HG03432 (cell line): ENCODE measurements at regions not wholly inside any gene's neighbourhood (a gene's known extent, or its start where the extent isn't known, plus 50 kb on each side); places are given as distances from the start of the nearest gene placed in this dataset.
"Not testable (repeated sequence)": the region's sequence is repeated elsewhere in the genome, so short reads cannot be mapped to it uniquely, and the experiment has no call there.

Source experiments
- ATAC-seq: cut with Tn5 transposase; IDR thresholded peaks from one replicate; pipeline ENCODE4 v1.9.1; 2021; ENCODE audit warnings: mild to moderate bottlenecking, moderate library complexity; ENCODE audit not compliant: unreplicated experiment

GRCh38 chr9:21591221-21592062 lies 109.3 kb upstream of the IFNE start:
- peak; percentile 99 for ATAC-seq

DNA sequence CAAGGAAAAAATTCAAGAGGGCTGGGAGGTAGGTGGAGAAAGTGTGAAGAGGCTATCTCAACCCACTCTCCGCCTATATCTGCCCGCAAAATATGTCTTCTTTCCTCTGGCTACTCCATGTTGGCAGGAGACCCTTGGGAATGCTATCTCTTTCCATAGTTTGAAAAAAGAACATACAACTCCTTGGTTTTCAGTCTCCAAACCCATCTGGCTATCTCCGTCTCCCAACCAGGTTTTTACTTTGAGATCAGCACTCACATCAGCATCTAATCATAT lies 109.9 kb upstream of the IFNE start:
- ATAC-seq: no peak

DNA sequence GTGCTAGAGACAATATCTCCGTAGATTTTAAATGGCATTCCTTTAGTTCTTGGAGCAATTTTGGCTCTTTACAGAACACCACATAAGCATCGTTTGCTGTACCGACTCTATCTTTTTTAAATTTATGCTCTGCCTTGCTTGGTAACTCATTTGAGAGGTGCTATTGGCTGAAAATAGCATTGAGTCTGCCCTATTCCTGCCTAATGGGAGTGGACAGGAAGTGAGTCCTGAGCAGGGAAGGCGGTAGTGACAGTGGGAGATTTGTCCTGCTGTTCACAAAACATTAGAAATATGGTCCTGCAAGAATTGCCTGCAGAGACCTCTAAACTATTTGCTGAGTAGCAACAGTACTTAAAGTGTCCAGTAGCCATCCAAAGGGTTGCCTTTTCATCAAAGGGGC lies 115.2 kb upstream of the IFNE start:
- ATAC-seq: no peak

- ATAC-seq: no peak
These were observed 116.6 kb upstream of the IFNE start for GRCh38 chr9:21598749-21599148.

- no peak for ATAC-seq
These were observed 123.4 kb upstream of the IFNE start for GRCh38 chr9:21605489-21605931.

DNA sequence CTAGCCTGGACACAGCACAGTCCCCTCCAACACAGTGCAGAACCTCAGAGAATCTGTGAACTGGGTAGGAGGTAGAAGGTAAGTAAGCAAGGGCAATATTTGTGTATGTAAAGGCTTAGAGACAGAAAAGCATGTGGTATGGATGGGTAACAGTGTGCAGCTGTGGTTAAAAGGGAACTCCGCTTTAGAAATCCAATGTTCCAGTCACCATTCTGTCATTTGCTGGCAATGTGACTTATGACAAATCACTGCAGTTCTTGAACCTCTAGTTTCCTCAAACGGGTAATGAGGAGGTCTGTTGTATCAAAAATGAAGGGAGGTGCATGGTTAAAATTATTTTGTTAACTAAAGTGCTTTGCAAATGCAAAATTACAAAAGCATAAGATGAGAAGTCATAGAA lies 125.5 kb upstream of the IFNE start:
- no peak for ATAC-seq

DNA sequence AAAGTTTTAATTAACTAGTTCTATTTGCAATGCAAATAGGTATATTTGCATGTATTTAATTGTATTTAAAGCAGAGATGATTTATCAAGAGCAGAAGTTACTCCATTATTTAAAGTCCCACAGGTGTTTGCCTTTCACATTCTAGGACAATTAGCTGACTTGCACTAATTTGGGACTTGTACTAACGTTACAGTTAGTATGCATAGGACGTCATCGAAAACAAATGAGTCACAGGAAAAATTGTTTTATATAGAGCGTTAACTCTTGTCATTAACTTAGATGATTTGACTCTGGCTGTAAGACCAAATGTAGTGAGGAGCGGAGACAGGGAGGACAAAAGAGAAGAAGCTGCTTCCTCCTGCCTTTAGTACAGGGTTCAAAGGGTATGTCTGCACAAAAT lies 126.1 kb upstream of the IFNE start:
- ATAC-seq: no peak

DNA sequence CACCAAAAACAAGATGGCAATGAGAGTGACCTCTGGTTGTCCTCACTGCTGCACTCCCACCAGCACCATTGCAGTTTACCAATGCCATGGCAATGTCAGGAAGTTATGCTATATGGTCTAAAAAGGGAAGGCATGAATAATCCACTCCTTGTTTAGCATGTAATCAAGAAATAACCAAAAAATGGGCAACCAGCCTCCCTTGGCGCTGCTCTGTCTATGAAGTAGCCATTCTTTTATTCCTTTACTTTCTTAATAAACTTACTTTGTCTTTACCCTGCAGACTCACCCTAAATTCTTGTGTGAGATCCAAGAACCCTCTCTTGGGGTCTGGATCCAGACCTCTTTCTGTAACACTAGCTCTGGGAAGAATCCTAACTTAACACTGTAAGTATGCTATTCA lies 127.4 kb upstream of the IFNE start:
- no peak for ATAC-seq

DNA sequence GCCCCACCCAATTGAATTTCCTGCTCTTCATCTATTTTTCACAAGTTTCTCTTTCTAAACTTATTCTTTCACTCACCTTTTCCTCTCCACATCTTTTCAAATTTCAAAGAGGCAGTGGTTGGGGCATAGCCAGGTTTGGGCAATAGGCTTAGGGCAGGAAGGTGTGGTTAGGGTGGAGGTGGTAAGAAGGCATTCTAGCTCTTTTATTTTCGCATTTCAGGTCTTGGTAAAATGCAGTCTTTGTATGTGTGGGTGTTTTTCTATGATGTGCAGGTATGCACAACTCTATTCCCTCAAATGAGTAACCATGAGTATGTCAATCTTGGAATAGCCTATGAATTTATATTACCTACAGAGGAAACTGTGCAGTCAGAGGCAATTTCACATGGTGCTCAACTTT lies 129.8 kb upstream of the IFNE start:
- ATAC-seq: no peak

DNA sequence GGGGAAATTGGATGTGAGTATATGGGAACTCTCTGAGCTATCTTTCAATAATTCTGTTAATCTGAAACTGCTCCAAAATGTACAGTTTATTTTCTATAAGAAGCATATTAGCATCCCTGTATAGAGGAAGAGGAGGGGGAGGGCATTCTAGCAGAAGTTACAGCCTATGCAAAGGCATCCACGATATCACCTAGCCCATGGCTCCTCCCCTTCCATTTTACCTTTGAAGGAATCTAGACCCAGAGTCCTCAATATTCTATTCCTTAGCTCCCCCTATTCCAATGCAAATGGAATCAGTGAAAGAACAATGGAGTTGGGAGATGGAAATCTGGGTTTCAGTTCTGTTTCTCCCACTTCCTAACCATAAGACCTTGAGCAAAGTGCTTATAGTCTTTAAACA lies 132.9 kb upstream of the IFNE start:
- ATAC-seq: no peak

- ATAC-seq: no peak
These were observed 133.3 kb upstream of the IFNE start for GRCh38 chr9:21615446-21615845.

DNA sequence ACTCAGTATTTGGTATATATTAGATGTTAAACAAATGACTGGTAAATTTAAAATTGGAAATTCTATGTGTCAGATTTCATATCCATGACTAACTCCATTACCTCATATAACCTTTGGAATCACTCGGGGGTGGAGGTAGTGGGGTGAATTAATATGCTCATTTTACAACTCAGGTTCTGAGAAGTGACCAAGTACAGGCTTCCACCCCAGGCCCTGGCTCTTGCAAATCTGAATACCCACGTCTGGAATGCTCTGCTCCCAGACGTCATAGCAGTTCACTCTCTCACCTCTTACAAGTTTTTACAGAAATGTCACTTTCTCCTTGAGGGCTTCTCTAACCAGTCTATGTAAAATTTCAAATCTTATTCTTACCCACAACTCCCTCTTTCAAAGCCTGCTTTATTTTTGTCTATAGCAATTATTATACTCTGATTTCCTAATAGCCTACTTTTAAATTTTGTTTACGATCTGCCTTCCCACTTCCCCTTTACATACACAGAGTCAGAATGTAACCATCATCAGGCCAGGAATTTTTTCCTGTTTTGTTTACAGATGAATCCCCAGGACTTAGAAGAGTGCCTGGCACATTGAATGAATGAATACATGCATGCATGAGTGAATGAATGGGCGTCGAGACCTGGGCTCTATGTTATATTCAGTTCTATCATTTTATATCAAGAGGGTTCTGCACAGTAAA lies 134.1 kb upstream of the IFNE start:
- ATAC-seq: no peak

DNA sequence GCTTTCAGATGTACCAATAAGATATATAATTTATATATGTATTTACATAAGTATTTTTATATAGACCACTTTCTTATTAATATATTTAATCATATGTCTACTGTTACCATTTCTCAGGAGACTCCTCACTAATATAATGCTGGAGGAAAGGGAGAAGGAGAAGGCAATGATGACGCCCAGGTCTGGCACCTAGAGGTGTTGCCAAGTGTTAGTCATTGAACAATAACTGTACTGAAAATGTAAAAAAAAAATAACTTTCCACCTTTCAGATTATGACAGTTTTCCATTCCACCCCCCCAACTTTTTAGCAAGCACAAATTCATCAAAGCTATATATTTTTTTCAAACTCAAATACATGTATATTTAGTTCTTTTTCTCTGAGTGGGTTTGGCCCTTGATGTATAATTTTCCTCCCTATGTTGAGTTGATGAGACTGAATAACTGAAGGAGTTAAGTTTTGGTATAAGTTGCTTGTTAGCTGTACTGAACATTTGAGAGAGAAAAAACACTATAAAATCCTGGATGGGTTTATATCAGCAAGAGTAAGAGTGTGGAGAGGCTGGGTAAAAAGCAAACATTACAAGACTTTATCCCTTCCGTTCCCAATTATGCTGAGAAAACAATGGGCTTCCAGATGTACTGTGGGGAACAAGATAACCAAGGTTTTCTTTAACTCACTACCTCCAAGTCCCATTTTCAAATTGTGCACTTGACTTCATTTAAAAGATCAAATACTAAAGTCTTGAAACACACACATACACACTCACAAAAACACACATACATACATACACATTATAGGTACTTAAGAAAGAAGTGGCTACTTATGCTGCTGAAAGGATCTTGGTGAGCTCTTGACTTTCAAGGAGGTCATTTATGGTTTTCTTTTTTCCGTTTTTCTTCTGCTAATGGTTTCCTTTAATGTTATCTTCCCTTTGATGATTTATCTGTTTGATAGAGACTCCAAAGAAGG lies 142.8 kb upstream of the IFNE start:
- ATAC-seq: no peak

DNA sequence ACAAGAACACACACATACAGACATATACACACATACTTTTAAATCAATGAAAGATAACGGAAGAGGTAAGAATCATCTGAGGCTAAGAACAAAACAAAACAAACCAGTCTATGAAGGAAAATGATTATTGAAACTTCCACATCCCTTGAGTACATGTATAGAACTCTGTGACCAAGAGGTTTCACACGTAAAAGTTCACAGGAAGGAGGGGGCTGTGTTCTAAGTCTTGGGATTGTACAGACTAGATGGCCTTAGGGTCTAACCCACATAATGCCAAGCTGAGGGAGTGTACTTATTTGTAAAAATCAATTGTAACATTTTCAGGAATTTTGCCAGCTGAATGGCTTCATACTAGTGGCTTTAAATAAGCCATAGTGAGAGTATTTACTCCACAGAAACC lies 144.4 kb upstream of the IFNE start:
- no peak for ATAC-seq

- not testable (repeated sequence) for ATAC-seq
These were observed 146.8 kb upstream of the IFNE start for GRCh38 chr9:21628954-21629353.

- no peak for ATAC-seq
These were observed 152.8 kb upstream of the IFNE start for GRCh38 chr9:21634951-21635350.

DNA sequence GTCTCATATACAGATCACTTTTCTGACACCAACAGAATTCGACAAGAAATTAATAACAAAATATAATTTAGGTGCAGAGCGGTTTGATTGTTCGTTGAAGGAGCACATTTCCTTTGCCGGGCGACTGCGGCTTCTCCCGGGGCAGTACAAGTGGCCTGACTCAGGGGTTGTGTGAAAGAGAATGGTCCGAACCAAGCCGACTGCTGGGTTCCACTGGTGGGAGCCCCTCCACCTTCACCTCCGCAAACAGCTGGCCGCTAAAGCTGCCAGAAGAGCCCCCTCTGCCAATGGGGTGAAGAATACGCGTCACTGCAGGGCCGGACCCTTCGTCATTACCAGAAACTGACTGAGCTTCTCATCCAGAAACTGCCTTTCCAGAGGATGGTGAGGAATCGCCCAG lies 156.0 kb upstream of the IFNE start:
- ATAC-seq: no peak

DNA sequence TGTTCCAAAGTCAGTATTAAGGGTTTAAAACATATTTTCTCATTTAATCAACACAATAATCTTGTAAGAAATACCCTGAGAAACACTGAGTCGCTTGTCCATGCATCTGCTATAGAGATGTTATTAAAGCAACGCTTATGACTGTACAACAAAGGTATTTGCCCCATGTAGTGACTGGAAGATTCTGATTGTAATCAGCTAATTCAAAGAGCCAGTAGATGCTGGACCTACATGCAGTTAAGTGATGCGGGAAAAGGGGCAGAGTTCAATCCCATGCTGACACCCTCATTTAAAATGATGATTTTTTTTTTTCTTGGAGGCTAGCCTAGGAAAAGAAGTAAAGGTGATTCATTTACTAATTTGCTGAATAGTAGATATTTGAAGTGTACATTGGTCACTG lies 149.3 kb upstream of the MTAP start:
- ATAC-seq: no peak

DNA sequence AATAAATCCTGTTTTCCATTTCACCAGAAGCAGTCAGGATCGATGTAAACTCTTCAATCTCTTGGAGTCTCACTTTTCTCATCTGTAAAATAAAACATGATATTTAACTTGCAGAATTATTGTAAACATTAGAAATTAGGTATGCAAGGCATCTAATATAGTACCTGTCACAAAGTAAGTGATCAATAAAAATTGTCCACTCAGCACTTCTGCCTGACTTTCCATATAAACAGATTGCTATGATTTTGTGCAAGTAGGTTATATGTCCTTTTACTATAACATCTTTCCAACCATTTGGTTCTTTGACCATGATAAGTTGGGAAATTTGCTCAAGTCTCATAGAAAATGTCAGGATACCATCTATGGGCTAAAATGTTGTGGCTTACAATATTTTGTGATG lies 148.8 kb upstream of the MTAP start:
- ATAC-seq: no peak

GRCh38 chr9:21656776-21657674 lies 145.4 kb upstream of the MTAP start:
- no peak for ATAC-seq
